Activated CD8-positive, alpha-beta T cell treated with anti-CD3 and anti-CD28 coated beads for 36 hours (primary cell): ENCODE measurements at regions not wholly inside any gene's neighbourhood (a gene's known extent, or its start where the extent isn't known, plus 50 kb on each side); places are given as distances from the start of the nearest gene placed in this dataset.

Source experiments
- ATAC-seq: fragments of 200-7000 bp; cut with Tn5 transposase; one replicate; pipeline ENCODE4 v1.10.0; 2021; ENCODE audit warnings: mild to moderate bottlenecking, moderate library complexity
- CTCF ChIA-PET: fragments of 350-600 bp; sonication (Branson Sonifier 250); formaldehyde crosslinking; loops from one replicate; lab custom pipeline; 2021; ENCODE audit warnings: antibody characterized with exemption; lab: Charles Lee
- POLR2A ChIA-PET: fragments of 350-600 bp; sonication (Branson Sonifier 250); formaldehyde crosslinking; loops from one replicate; lab custom pipeline; 2021; ENCODE audit warnings: antibody characterized with exemption; lab: Charles Lee
- DNase-seq: peaks from one replicate; pipeline ENCODE4 v3.0.0-alpha.2; 2020
- H3K27ac Mint-ChIP-seq: one replicate; pipeline ENCODE4 v1.8.0; 2021; ENCODE audit warnings: mild to moderate bottlenecking, mixed read lengths
- H3K27me3 Mint-ChIP-seq: one replicate; pipeline ENCODE4 v1.8.0; 2021; ENCODE audit warnings: mixed read lengths
- H3K36me3 Mint-ChIP-seq: one replicate; pipeline ENCODE4 v1.8.0; 2021; ENCODE audit warnings: low read depth, mixed read lengths
- H3K4me1 Mint-ChIP-seq: one replicate; pipeline ENCODE4 v1.8.0; 2021; ENCODE audit warnings: low read depth, mixed read lengths
- H3K4me3 Mint-ChIP-seq: one replicate; pipeline ENCODE4 v1.8.0; 2021; ENCODE audit warnings: mild to moderate bottlenecking, moderate library complexity, mixed read lengths
- H3K9me3 Mint-ChIP-seq: one replicate; pipeline ENCODE4 v1.8.0; 2021; ENCODE audit warnings: mixed read lengths
- intact Hi-C: fragments of 100-400 bp; cut with micrococcal nuclease; formaldehyde crosslinking; loops from one replicate; pipeline ENCODE4 v1.10.0; 2022
- TF ChIP-seq, protein P1 (sequence below): fragments of 200-600 bp; IDR thresholded peaks from one replicate; pipeline ENCODE4 v1.8.0; 2022; ENCODE audit warnings: antibody characterized with exemption, mild to moderate bottlenecking

DNA sequence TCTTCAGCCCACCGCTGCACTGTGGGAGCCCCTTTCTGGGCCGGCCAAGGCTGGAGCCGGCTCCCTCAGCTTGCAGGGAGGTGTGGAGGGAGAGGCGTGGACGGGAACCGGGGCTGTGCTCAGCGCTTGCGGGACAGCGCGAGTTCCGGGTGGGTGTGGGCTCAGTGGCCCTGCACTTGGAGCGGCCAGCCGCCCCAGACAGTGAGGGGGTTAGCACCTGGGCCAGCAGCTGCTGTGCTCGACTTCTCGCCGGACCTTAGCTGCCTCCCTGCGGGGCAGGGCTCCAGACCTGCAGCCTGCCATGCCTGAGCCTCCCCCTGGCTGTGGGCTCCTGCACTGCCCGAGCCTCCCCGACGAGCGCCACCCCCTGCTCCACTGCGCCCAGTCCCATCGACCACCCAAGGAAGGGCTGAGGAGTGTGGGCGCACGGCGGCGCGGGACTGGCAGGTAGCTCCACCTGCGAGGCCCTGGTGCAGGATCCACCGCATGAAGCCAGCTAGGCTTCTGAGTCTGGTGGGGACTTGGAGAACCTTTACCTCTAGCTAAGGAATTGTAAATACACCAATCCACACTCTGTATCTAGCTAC is 92.9 kb upstream of the MAST4 start:
- Mint-ChIP-seq H3K36me3 (no peaks in the 10 kb centered on the region), H3K27ac (no peak overlapping the region), H3K4me1 (no peaks in the 10 kb centered on the region), H3K4me3 (no peak overlapping the region), H3K9me3 (no peaks in the 10 kb centered on the region), H3K27me3 (peaks cover 3% of the 10 kb centered on the region)
- no peak for DNase-seq
- no peak for ATAC-seq
- CTCF ChIA-PET: interaction anchor here (0.9 kb wide), 1 partner anchor 9 kb away, joined by 3 read pairs; no protein-coding TSS in a partner anchor
- intact Hi-C loops: no loop called here
- POLR2A ChIA-PET: no interaction called here
- TF ChIP-seq, protein P1, sequence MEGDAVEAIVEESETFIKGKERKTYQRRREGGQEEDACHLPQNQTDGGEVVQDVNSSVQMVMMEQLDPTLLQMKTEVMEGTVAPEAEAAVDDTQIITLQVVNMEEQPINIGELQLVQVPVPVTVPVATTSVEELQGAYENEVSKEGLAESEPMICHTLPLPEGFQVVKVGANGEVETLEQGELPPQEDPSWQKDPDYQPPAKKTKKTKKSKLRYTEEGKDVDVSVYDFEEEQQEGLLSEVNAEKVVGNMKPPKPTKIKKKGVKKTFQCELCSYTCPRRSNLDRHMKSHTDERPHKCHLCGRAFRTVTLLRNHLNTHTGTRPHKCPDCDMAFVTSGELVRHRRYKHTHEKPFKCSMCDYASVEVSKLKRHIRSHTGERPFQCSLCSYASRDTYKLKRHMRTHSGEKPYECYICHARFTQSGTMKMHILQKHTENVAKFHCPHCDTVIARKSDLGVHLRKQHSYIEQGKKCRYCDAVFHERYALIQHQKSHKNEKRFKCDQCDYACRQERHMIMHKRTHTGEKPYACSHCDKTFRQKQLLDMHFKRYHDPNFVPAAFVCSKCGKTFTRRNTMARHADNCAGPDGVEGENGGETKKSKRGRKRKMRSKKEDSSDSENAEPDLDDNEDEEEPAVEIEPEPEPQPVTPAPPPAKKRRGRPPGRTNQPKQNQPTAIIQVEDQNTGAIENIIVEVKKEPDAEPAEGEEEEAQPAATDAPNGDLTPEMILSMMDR: no peak

DNA sequence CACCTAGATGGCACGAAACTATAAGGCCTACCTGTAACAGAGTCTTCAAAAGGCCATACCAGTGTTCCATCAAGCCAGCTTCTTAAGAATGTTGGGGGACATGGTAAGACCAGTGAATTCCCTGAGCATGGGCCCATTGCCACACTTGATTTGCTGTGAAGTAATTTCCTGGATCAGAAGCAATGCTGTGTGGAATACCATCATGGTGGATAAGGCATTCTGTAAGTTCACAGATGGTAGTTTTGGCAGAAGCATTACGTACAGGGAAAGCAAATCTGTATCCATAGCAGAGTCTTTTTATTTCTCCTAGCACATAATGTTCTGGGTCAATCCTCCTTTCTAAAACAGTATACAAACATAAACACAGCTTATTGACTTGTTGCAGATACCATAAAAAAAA is 89.1 kb upstream of the MAST4 start:
- H3K4me3 Mint-ChIP-seq: no peak overlapping the region
- POLR2A ChIA-PET: no interaction called here
- no peak overlapping the region for H3K27ac Mint-ChIP-seq
- peaks cover 2% of the 10 kb centered on the region for H3K27me3 Mint-ChIP-seq
- H3K36me3 Mint-ChIP-seq: no peaks in the 10 kb centered on the region
- intact Hi-C loops: no loop called here
- H3K9me3 Mint-ChIP-seq: no peaks in the 10 kb centered on the region
- TF ChIP-seq, protein P1: no peak
- DNase-seq (no peak), ATAC-seq (no peak)
- CTCF ChIA-PET: interaction anchor here (1.4 to 1.7 kb wide), 2 partner anchors 10 to 201 kb away, joined by 3 read pairs; no protein-coding TSS in a partner anchor
- H3K4me1 Mint-ChIP-seq: no peaks in the 10 kb centered on the region

DNA sequence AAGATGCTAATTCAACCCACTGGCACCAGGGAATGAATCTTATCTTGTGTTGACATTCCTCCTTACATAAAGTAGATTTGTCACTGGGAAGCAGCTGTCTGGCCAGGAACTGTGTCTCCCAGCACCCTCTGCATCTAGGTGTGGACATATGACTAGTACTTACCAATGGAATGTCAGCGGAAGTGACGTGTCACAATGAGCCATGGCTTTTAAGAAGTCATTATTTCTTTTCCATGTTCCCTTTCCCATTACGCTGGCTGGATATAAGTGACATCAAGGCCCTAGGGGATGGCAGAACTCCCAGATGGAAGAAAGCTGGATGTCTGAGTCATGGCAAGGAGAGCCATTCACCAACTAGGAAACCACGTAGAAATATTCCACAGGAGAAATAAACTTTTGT is 84.7 kb upstream of the MAST4 start:
- H3K27me3 Mint-ChIP-seq: no peaks in the 10 kb centered on the region
- ChIA-PET CTCF (no interaction called here), POLR2A (no interaction called here)
- no peak for DNase-seq
- no peak overlapping the region for H3K27ac Mint-ChIP-seq
- H3K36me3 Mint-ChIP-seq: no peaks in the 10 kb centered on the region
- H3K4me3 Mint-ChIP-seq: no peak overlapping the region
- H3K9me3 Mint-ChIP-seq: no peaks in the 10 kb centered on the region
- H3K4me1 Mint-ChIP-seq: no peaks in the 10 kb centered on the region
- TF ChIP-seq, protein P1: no peak
- intact Hi-C loops: no loop called here
- no peak for ATAC-seq

DNA sequence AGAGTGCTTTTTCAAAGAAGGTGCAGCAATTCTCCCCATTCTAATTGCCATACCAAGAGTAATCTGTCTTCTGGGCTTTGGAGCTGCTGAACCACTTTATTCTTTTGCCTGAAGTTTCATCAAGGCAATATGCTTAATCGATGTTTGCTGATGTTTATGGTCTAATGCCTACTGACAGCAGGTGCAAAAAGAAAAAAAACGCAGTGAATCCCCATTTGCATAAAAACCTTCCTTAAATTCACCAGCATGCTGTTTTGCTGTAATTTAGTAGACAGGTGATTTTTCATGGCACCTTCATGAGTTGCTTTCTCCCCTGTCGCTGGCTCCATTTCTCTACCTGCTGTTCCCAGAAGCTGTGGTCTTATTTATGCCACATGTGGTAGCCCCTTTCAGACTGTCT is 83.1 kb upstream of the MAST4 start:
- H3K27ac Mint-ChIP-seq: no peak overlapping the region
- POLR2A ChIA-PET: no interaction called here
- H3K4me1 Mint-ChIP-seq: no peaks in the 10 kb centered on the region
- CTCF ChIA-PET: interaction anchor here (0.8 kb wide), 1 partner anchor 12 kb away, joined by 3 read pairs; no protein-coding TSS in a partner anchor
- H3K36me3 Mint-ChIP-seq: no peaks in the 10 kb centered on the region
- no peak for ATAC-seq
- H3K9me3 Mint-ChIP-seq: no peaks in the 10 kb centered on the region
- intact Hi-C loops: no loop called here
- DNase-seq: no peak
- TF ChIP-seq, protein P1: no peak
- no peak overlapping the region for H3K4me3 Mint-ChIP-seq
- no peaks in the 10 kb centered on the region for H3K27me3 Mint-ChIP-seq

DNA sequence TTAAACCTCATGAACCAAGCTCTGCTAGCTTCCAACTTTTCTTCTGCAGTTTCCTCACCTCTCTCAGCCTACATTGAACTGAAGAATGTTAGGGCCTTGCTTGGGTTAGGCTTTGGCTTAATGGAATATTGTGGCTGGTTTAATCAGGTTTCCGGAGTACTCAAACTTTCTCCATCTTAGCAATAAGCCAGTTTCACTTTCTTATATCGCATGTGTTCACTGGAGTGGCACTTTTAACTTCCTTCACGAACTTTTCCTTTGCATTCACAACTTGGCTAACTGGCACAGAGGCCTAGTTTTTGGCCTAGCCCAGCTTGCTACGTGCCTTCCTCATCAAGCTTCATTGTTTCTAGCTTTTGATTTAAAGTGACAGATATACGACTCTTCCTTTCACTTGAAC is 81.0 kb upstream of the MAST4 start:
- Mint-ChIP-seq H3K9me3 (no peaks in the 10 kb centered on the region), H3K27ac (no peak overlapping the region), H3K4me1 (no peaks in the 10 kb centered on the region), H3K36me3 (no peaks in the 10 kb centered on the region), H3K27me3 (no peaks in the 10 kb centered on the region), H3K4me3 (no peak overlapping the region)
- intact Hi-C loops: no loop called here
- TF ChIP-seq, protein P1: no peak
- CTCF ChIA-PET: interaction anchor here (0.8 kb wide), 1 partner anchor 207 kb away, joined by 3 read pairs; no protein-coding TSS in a partner anchor
- ATAC-seq (no peak), DNase-seq (no peak)
- POLR2A ChIA-PET: interaction anchor here (0.6 kb wide), 1 partner anchor 21 kb away, joined by 3 read pairs; no protein-coding TSS in a partner anchor
